DMS53 treated with DMSO at 0.1 percent for 48 hours (cell line): ENCODE measurements at regions not wholly inside any gene's neighbourhood (a gene's known extent, or its start where the extent isn't known, plus 50 kb on each side); places are given as distances from the start of the nearest gene placed in this dataset.

Source experiments
- DNase-seq: peaks from one replicate; lab custom pipeline; 2025; ENCODE audit not compliant: unreplicated experiment; lab: John Stamatoyannopoulos, UW

GRCh38 chr6:151699719-151700118, 107.8 kb upstream of the ESR1 start:
- DNase-seq = no peak

- DNase-seq = no peak
Observed at GRCh38 chr6:151701911-151702562, 105.4 kb upstream of the ESR1 start.

DNA sequence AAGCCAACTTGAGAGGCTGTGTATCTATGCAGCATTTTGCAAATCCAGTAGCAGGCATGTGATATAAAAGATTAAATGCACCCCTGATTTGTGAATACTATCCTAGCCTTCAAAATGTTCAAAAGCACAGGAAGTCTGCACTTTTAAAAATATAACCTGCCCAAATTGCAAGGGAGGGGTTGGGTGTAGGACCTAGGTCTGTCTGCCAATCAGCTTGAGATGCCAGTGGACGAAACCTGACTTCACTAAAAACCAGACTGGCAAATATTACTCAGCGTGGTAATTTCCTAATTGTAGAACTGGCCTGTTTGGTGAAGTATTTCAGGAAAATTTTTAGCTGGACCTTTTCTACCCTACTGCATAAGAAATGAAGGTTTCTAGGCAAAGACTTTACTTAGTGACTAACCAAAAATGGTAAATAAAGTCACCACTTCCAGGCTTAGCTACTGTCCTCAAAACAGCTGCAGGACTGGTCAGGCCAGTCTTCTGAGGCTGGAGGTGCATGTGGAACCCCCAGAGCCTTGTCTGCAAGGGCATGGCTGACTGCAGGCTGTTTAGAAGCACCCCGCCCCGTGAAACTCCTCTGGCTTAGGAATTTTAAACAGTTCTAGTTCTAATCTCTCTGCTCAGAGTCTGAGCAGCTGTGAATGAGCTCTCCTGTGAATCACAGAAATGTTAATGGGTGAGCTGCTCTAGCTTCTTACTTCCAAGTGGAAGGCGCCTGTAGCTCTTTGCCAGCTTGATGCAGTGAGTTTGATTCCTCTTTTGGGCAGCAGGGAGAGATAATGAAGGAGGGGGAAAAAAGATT, 104.4 kb upstream of the ESR1 start:
- DNase-seq = no peak

- no peak for DNase-seq
Observed at GRCh38 chr6:151704383-151704782, 103.1 kb upstream of the ESR1 start.

DNA sequence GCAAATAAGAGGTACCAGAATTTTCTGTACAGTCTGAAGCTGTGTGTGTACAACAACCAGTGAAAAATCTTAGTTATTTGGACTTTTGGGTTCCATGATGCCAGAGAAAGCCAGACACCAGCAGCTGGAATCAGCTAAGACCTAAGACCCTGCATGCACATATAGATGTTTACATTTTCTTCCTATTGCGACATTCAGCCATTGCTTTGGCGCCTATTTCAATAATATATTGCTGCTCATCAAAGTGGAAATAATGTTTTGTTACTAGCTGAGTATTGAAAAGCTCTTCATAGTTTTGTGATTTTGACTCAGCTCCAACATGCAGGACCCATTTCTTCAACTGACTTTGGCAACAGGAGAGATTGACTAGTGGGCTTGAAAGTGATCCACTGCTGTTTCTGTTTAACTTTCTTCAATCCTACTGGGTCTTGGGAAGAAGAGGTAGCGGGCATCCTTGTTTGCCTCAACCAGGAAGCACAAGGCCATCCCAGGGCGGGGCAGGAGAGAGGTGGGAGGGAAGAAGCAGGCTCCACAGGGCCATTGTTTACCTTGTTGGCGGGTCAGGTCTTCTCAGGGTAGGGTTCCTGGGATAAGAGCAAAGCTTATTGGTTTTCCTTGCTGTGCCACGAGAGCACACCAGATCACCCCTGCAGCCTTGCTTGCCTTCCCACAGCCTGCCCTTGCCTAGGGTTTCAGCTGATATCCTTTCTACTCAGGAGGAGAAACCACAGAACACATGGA, 101.3 kb upstream of the ESR1 start:
- no peak for DNase-seq

DNA sequence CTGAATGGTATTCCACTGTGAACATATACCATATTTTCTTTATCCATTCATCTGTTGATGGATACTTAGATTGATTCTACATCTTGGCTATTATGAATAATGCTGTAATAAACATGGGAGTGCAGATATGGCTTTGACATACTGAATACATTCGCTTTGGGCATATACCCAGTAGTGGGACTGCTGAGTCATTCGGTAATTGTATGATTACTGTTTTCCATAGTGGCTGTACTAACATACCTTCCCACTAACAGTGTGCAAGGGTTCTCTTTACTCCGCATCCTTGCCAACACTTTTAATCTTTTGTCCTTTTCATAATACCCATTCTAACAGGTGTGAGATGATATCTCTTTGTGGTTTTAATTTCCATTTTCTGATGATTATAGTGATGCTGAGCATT, 98.2 kb upstream of the ESR1 start:
- DNase-seq = no peak

- DNase-seq = peak; percentile 67
Observed at GRCh38 chr6:151716526-151716932, 91.0 kb upstream of the ESR1 start.

DNA sequence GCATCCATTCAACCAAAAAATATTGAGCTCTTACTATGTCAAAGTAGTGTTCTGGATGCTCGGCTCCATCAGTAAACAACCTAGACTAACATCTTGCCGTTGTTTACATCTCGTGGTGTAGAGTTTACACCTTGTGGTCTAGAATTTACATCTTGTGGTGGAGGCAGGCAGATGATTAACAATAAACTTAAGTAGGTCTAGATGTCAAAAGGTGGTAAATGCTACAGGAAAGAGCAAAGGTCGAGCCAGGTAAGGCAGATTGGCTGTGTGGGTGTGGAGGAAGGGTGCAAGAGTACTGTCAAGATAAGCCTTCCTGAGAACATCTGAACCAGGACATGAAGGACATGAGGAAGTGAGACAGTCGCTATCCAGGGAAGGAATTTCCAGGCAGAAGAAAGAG, 88.4 kb upstream of the ESR1 start:
- DNase-seq = no peak

- DNase-seq = no peak
Observed at GRCh38 chr6:151721146-151721545, 86.3 kb upstream of the ESR1 start.

- DNase-seq = no peak
Observed at GRCh38 chr6:151721671-151722070, 85.8 kb upstream of the ESR1 start.

- DNase-seq = no peak
Observed at GRCh38 chr6:151722342-151722741, 85.1 kb upstream of the ESR1 start.

GRCh38 chr6:151723152-151723551, 84.3 kb upstream of the ESR1 start:
- no peak for DNase-seq

- no peak for DNase-seq
Observed at GRCh38 chr6:151729829-151730495, 77.5 kb upstream of the ESR1 start.

- no peak for DNase-seq
Observed at GRCh38 chr6:151730496-151730870, 77.0 kb upstream of the ESR1 start.

DNA sequence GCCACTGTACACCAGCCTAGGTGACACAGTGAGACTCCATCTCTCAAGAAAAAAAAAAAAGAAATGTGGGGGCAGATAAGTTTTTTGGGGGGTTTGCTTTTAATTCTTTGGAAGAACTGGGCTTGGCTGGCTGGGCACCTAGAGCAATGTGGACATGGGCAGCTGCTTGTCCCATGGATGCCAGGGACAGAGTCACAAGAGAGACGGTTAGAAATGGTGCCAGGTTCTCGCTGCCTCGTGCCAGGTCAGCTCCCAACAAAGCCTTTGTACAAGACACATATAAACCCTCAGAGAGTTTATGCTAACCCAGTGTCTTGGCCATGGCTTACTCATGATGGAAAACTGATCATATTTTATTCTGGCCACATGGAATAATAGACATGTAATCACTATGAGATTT, 76.2 kb upstream of the ESR1 start:
- DNase-seq = no peak

DNA sequence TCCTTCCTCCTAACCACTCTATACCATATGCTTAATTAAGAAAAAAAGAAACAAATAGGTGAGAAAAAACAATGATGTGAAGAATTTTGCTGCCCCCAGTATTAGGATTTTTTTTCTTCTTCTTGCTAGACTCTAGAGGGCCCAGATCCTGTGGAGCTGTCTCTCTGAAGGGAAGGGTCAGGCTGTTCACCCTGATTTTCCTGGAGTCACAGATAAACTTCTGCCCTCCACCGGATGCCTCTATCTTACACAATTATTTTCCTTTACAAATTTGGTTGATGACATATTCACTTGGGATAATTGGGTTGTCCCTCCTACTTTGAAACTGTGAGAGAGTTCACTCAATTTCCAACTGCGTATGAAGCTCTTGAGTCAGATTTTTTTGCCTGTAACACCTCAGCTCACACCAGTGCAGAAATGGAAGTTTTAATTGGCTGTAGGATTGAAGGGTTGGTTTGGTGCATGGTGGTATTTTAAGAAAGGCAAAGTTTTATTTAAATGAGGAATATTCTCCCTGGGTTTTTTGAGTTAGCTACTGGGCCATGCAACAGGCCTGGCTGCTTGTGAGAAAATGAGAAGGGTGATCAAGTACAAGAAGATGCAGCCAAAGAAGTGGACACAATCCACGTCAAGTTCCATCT, 73.7 kb upstream of the ESR1 start:
- DNase-seq = no peak

DNA sequence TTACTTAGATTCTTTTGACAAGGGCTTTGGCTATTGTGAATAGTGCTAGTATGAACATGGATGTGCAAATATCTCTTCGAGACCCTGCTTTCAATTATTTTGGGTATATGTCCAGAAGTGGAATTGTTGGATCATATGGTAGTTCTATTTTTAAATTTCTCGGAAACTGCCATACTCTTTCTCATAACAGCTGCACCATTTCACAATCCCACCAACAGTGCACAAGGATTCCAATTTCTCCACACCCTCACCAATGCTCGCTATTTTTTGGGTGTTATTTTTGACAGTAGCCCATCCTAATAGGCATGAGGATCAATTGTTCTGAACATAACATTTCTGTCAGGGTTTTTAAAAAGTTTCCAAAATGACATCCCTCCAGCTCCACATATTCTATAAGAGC, 69.2 kb upstream of the ESR1 start:
- DNase-seq = no peak

GRCh38 chr6:151738960-151739359, 68.5 kb upstream of the ESR1 start:
- no peak for DNase-seq

DNA sequence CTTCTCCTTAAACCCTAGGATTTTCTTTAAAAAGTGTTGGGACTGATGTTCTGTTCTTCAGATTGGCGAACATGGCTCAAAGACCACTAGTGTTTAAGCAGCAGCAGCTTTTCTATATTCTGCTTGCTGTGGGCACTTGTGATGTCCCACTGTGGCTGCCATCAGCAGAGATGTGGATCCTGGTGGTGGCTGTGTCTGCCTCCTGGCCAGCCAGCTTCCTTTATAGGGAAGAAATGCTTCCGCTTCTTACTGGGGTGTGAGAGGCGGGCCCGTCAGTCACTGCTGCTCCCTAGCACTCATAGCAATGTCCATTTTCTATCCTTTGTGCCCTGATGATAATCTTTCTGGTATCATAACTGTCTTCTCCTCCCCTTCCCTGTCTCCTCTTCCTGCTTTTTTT, 66.7 kb upstream of the ESR1 start:
- no peak for DNase-seq

DNA sequence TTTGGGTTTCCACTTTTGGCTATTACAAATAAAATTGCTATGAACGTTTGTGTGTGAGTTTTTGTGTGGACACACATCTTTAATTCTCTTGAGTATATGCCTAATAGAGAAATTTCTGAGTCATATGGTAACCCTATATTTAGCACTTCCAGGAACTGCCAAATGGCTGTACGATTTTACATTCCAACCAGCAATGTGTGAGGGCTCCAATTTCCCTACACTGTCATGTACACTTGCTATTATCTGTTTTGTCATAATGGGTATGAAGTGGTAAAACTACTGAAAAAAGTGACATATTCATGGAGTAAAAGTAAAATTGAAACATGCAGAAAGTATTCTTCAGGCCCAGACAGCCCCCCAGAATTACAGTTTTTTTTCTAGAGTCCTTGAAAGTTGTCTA, 59.6 kb upstream of the ESR1 start:
- no peak for DNase-seq

GRCh38 chr6:151749341-151749740, 58.1 kb upstream of the ESR1 start:
- DNase-seq = no peak
